GM19372 (cell line): ENCODE measurements at regions not wholly inside any gene's neighbourhood (a gene's known extent, or its start where the extent isn't known, plus 50 kb on each side); places are given as distances from the start of the nearest gene placed in this dataset.

Experiments used
- ATAC-seq: cut with Tn5 transposase; IDR thresholded peaks from one replicate; pipeline ENCODE4 v1.9.1; 2021; ENCODE audit warnings: mild to moderate bottlenecking, low read depth, moderate library complexity; ENCODE audit not compliant: unreplicated experiment

GRCh38 chr18:22838221-22838620 is 94.9 kb upstream of the RBBP8 start:
- ATAC-seq, result no peak

- ATAC-seq, result no peak
Observed at GRCh38 chr18:22838639-22839277, 94.4 kb upstream of the RBBP8 start.

GRCh38 chr18:22839340-22839821 is 93.7 kb upstream of the RBBP8 start:
- ATAC-seq, result no peak

- ATAC-seq, result no peak
Observed at GRCh38 chr18:22840606-22841144, 92.5 kb upstream of the RBBP8 start.

- ATAC-seq, result no peak
Observed at GRCh38 chr18:22841840-22842239, 91.3 kb upstream of the RBBP8 start.

- no peak for ATAC-seq
Observed at GRCh38 chr18:22844190-22844589, 88.9 kb upstream of the RBBP8 start.

- no peak for ATAC-seq
Observed at GRCh38 chr18:22844628-22845027, 88.5 kb upstream of the RBBP8 start.

- no peak for ATAC-seq
Observed at GRCh38 chr18:22846088-22846683, 86.9 kb upstream of the RBBP8 start.

- ATAC-seq, result no peak
Observed at GRCh38 chr18:22846697-22847096, 86.4 kb upstream of the RBBP8 start.

- no peak for ATAC-seq
Observed at GRCh38 chr18:22847392-22847791, 85.7 kb upstream of the RBBP8 start.

GRCh38 chr18:22847867-22848451 is 85.2 kb upstream of the RBBP8 start:
- no peak for ATAC-seq

- ATAC-seq, result no peak
Observed at GRCh38 chr18:22848615-22849014, 84.5 kb upstream of the RBBP8 start.

GRCh38 chr18:22856870-22857269 is 76.3 kb upstream of the RBBP8 start:
- no peak for ATAC-seq

GRCh38 chr18:22858121-22858520 is 75.0 kb upstream of the RBBP8 start:
- ATAC-seq, result no peak

- no peak for ATAC-seq
Observed at GRCh38 chr18:22860807-22861206, 72.3 kb upstream of the RBBP8 start.

- ATAC-seq, result no peak
Observed at GRCh38 chr18:22865354-22866116, 67.6 kb upstream of the RBBP8 start.

GRCh38 chr18:22868831-22869230 is 64.3 kb upstream of the RBBP8 start:
- ATAC-seq, result no peak

- no peak for ATAC-seq
Observed at GRCh38 chr18:22871809-22872525, 61.2 kb upstream of the RBBP8 start.

- peak; percentile 56 for ATAC-seq
Observed at GRCh38 chr18:22872900-22873537, 60.1 kb upstream of the RBBP8 start.

GRCh38 chr18:22879293-22879692 is 53.8 kb upstream of the RBBP8 start:
- ATAC-seq, result no peak
